EL (cell line): ENCODE measurements at regions not wholly inside any gene's neighbourhood (a gene's known extent, or its start where the extent isn't known, plus 50 kb on each side); places are given as distances from the start of the nearest gene placed in this dataset.
"Not testable (repeated sequence)": the region's sequence is repeated elsewhere in the genome, so short reads cannot be mapped to it uniquely, and the experiment has no call there.

Experiments used
- DNase-seq: peaks from one replicate; pipeline ENCODE4 v3.0.0-alpha.2; 2016

DNA sequence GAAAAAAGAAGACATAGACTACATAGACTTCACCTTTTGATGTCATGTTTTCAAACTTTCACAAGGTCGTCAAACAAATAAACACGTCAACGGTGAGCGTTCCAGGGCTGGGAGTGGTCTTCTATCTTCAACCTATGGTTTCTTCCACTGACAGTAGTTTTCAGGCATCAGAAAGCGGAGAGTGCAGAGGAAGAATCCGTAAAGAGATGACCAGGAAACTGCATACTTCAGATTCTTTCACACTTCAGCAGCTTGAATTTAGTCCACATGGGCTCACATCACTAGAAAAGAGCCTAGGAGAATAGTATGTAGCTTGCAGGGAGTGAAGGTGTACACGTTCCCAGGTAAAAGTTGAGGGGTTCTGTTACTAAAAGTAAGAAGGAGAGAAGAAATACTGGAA is 58.5 kb downstream of the NPY1R start:
- DNase-seq: no peak

GRCh38 chr4:163273203-163273602 is 59.2 kb downstream of the NPY1R start:
- no peak for DNase-seq

DNA sequence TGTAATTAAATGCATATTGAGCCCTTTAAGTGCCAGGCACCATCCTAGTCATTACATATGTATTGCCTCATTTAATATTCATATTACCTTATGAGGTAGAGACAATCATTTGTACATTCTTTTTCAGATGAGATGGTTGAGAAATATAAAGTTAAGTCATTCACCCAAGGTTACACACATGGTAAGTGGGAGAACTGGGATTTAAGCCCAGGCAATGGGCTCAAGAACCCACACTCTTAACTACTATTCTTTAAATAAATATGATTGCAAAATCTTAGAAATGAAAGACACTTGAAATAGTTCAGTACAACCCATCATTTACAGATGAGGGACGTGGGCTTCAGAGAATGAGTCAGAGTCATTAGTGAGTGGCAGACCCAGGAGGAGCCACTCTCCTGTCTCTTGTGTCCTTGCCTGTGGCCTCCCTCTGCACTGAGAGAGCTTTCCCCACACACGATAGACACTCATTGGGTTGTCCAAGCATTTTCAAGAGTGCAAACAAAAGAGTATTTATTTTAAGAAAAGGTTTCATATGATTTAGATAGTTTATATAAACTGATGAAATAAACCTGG is 60.8 kb downstream of the NPY1R start:
- no peak for DNase-seq

- DNase-seq: no peak
Measured at GRCh38 chr4:163269869-163270268, 62.5 kb downstream of the NPY1R start.

DNA sequence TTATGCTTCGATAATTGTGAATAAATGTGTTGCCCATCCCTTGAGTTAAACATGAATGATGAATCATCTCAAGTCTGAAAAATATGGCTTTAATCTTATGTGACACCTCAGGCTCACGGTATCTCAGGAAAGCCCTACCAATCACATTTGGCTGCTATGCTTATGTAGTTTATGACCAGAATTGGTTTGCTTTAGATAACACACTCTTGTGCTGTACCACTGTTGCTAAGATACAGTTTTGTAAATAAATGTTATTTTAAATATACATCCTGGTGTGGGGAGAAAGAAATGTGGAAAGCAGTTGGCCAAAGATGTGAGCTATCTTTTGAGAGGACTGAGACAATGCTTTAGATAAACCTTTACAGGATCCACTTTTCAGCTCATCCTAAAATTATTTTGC is 63.2 kb downstream of the NPY1R start:
- no peak for DNase-seq

DNA sequence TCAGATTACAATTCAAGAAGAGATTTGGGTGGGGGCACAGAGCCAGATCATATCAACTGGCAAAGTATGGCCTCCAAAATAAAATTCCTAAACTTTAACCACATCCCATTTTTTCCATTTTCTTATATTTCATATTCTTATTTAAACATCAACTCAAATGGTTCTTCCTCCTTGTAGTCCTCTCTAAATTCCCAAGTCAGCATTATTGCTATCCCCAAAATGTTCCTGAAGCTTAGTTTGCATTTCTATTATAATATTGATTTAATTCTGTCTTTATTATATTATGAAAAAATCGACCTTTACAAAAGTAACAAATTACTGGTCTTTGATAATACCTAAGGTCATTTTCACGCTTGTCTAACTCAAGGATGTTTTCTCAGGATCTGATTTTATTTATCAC is 67.5 kb downstream of the NPY1R start:
- DNase-seq: no peak

DNA sequence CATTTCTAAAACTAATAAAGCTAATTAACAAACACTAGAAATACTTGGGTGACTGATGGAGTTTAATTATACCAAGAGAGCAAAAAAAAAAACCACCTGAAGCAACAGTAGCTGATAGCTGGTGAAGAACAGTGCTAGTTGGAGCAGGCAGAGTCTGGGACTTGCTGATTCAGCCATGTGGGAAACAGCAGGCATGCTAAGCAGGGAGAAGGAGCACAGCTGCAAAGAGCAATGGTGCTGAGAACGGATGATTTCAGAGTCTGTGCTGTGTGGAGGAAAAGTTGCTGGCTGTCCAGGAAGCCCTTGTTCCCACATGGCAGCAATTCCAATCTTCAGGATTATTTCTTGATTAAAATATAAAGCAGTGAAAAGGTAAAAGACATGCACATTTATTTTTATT is 68.8 kb downstream of the NPY1R start:
- no peak for DNase-seq

DNA sequence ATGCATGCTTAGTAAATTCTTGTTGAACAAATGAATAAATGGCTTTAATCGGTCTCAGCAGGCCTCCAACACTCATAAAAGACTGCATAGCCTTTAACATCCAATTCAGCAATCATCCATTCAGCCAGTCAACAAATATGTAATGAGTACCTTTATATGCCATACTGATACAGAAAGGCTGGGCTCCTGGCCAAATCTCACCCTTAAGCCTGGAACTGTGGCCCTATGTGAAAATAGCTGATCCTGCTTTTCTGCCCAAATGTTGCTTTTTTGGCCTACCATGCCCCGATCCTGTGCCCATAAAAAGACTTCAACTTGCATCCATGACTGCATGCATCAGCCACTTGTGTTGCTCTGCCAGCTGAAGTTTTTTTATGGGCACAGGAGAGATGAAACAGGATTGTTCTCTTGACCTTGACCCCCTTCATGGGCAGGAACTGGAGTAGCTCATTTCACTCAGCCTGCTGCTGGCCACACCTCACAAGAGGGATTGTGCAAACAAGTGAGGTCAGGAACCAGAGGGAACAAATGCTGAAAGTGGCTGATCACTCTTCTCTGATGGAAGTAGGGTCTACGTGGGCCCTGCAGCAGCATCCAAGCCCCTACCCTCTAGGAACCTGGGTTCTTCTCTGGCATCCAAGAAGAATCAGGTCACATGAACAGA is 75.6 kb downstream of the NPY1R start:
- no peak for DNase-seq

DNA sequence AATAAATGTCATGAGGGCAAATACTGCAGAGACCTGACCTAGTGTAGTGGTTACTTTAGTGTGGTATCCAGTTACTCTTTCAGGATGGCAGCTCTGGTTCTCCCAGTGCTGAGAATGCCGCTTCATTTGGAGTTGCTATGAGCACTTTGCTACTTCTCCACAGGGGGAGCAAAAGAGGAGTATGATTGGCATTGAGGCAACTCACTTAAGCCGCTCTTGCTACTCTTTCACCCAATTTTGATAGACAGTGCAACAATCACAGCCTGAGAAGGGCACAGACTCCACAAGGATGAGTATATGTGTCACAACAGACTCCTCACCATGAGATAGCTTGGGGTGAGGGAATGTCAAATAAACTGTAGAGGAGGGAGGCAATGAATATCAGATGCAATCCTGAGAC is 81.2 kb downstream of the NPY1R start:
- DNase-seq: peak; percentile 8

DNA sequence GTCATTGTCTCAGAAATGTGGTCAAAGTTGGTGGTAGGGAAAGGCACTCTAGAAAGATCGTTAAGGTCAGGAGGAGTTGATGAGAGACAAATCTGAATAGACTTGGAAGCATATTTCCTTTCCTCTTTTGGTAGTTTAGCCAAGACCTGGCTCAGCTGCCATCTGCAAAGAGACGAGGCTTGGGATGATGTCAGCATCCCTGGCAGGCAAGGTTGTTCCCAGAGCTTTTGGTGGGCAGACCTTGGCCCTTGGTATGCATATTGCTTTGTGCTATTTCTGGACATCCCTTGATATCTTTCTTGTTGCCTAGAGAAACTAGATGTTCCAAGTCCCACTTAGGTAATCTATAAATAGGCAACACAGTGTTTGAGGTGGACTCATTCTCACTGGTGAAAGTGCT is 82.4 kb upstream of the NAF1 start:
- DNase-seq: no peak

DNA sequence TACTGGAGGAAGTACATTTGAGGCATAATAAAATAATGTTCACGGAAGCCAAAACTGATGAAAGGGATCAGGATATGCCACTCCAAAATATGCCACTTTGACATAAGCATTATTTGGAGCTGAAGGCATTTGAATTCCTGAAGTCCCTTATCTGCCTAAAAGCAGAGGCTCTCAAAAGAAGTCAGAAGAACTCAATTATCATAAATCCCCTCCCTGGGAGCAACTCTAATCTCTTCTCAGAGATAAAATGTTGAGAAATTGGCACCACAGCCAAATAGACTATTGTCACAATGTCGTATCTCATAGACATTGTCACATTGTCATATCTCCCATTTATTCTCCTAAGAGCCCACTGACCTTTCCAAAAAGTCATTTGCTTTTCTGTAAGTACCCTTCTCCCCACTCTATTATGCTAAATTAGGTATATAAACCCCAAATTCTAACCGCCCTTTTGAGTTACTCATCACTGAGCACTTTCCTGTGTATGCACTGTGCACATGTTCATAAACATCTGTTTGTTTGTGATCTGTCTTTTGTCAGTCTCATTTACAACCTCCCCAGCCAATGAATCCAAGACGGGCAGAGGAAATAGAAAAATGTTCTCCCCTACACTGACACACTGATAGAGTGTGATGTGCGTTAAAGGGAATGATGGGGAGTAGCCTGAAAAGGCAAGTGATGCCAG is 78.5 kb upstream of the NAF1 start:
- DNase-seq: no peak

- no peak for DNase-seq
Measured at GRCh38 chr4:163243297-163243981, 76.7 kb upstream of the NAF1 start.

DNA sequence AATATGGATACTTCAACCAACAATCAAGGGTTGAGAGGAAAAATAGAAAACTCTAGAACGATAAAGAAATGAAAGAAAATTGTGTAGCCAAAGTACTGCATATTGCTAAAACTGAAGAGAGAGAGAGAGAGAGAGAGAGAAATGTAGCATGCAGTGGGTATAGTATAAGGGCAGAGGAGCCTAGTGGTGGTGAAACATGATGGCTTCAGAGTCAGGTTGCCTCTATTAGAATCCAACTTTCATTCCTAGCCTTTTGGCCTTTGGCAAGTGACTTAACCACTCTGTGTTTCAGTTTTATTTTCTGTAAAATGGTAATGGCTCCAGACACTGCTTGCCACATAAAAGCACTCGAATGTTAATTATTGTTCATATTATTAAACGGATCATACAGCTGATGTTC is 71.2 kb upstream of the NAF1 start:
- no peak for DNase-seq

GRCh38 chr4:163236389-163236788 is 69.7 kb upstream of the NAF1 start:
- not testable (repeated sequence) for DNase-seq

DNA sequence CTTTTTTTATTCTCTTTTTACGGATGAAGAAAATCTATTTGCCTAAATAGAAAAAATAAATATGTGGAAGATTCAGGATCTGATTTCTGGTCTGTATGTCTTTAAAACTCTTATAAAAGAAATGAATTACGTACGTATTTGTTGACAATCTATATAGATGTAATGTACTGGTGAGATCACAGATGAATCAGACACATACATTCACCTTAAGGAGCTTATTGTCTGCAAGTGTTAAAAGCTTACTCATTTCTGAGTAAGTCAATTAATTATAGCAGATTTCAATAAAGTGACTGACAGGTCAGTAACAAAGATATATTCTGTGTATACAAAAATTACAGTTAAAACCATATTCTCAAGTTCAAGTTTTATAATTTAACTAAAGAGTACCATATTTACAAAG is 66.6 kb upstream of the NAF1 start:
- DNase-seq: no peak

- no peak for DNase-seq
Measured at GRCh38 chr4:163228648-163229047, 62.0 kb upstream of the NAF1 start.

GRCh38 chr4:163221467-163221866 is 54.8 kb upstream of the NAF1 start:
- DNase-seq: no peak

DNA sequence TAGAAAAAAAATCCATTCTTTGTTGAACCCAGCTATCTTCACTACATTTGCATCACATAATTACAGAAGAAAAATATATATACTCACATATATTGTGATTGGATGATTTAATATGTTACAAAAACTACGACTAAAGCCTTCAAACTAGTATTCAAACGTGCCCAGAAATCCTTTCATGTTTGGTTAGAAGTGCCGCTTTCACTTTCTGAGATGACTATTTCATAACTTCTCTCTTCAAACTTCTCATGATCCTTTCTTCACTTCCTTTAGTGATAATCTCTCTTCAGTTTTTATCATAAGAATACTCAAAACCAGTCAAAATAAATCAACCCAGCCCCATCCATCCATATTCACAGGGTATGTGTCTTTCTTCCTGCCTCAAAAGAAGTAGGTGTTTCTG is 50.8 kb upstream of the NAF1 start:
- DNase-seq: no peak
